Stimulated activated naive CD8-positive, alpha-beta T cell treated with anti-CD3 and anti-CD28 coated beads, Interleukin-15, Interleukin-2, amounts not matched to agents 100 ng/mL and 50 ng/mL, for 24 hours (primary cell): ENCODE measurements at regions not wholly inside any gene's neighbourhood (a gene's known extent, or its start where the extent isn't known, plus 50 kb on each side); places are given as distances from the start of the nearest gene placed in this dataset.
"Not testable (repeated sequence)": the region's sequence is repeated elsewhere in the genome, so short reads cannot be mapped to it uniquely, and the experiment has no call there.

Source experiments
- H3K27ac Mint-ChIP-seq: one replicate; pipeline ENCODE4 v1.8.0; 2021; ENCODE audit warnings: mild to moderate bottlenecking, mixed read lengths
- H3K27me3 Mint-ChIP-seq: one replicate; pipeline ENCODE4 v1.8.0; 2021; ENCODE audit warnings: mixed read lengths
- H3K36me3 Mint-ChIP-seq: one replicate; pipeline ENCODE4 v1.8.0; 2021; ENCODE audit warnings: low read depth, mixed read lengths
- H3K4me1 Mint-ChIP-seq: one replicate; pipeline ENCODE4 v1.8.0; 2021; ENCODE audit warnings: low read depth, mixed read lengths
- H3K4me3 Mint-ChIP-seq: one replicate; pipeline ENCODE4 v1.8.0; 2021; ENCODE audit warnings: mild to moderate bottlenecking, mixed read lengths
- H3K9me3 Mint-ChIP-seq: one replicate; pipeline ENCODE4 v1.8.0; 2021; ENCODE audit warnings: mixed read lengths

DNA sequence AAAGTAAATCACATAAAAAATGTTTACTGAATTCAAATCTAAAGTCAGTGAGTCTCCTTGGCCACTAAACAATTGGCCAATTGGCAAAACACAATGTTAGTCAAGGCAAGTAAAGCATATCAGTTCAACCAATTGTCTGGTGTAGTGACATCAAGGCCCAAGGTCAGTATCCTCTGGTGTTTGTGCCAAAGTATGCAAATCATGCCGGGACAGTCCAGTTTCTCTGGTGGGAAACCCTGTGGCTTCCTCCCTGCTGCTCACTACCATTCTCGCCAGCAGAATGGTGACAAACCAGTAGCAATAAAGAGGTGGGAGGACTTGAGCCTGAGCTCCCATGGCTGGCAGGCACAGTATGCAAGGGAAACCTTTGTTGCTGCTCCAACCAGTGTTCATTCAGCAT, 314.9 kb upstream of the FGF13 start:
- Mint-ChIP-seq H3K9me3 (no peaks in the 10 kb centered on the region), H3K36me3 (no peaks in the 10 kb centered on the region), H3K4me1 (no peaks in the 10 kb centered on the region), H3K4me3 (no peak overlapping the region), H3K27ac (no peak overlapping the region), H3K27me3 (no peaks in the 10 kb centered on the region)

DNA sequence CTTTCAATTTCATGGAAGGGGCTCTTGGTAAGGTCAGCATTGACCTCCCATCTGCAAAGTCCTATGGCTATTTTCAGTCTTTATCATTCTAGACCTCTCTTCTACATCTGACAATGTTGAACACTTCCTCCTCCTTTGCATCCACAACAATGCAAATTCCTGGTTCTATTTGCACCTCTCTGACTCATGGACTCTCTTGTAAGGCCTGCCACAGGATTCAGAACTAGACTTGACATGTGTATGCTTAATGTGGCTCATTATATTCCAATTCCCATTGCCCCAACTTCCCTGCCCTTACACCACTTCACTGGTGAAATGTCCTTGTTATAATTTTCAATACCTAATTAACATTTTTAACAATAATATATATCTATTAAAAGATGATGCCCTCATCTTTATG, 314.3 kb upstream of the FGF13 start:
- Mint-ChIP-seq H3K9me3 (no peaks in the 10 kb centered on the region), H3K4me3 (no peak overlapping the region), H3K36me3 (no peaks in the 10 kb centered on the region), H3K27ac (no peak overlapping the region), H3K27me3 (no peaks in the 10 kb centered on the region), H3K4me1 (no peaks in the 10 kb centered on the region)

DNA sequence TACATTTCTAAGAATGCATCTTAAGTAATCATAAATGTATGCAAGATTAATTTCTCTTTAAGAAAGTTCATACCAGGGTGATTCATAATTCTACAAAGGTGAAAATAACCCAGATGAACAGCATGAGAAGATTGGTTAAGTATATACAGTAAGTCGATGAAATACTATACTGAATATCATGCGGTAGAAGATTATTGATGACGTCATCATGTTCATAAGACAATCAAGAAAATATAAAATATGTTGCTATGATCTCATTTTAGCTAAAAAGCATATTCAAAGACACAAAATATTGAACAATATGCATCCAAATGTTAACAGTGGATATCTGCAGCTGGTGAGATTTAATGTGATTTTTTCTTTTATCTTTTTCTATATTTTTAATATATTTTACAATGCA, 312.0 kb upstream of the FGF13 start:
- no peak overlapping the region for H3K4me3 Mint-ChIP-seq
- no peak overlapping the region for H3K27ac Mint-ChIP-seq
- H3K4me1 Mint-ChIP-seq: no peaks in the 10 kb centered on the region
- no peaks in the 10 kb centered on the region for H3K27me3 Mint-ChIP-seq
- H3K36me3 Mint-ChIP-seq: no peaks in the 10 kb centered on the region
- H3K9me3 Mint-ChIP-seq: no peaks in the 10 kb centered on the region

DNA sequence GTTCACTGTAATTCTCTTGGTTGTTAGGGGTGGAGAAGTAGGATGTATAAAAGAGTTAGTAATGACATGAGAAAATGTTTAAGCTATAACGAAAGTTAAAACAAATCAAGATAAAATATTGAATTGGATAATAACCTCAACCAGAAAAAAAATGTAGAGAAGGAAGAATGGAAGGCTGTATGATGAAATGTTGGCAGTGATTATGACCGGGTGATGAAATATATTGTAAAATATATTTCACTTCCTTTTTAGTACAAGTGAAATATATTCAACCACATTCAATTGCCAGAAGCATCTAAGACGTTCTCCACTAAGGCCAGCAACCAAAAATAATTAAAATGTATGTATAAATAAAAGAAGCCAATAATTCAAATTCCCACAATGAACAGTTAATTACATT, 309.3 kb upstream of the FGF13 start:
- Mint-ChIP-seq H3K4me1 (no peaks in the 10 kb centered on the region), H3K9me3 (no peaks in the 10 kb centered on the region), H3K36me3 (no peaks in the 10 kb centered on the region), H3K4me3 (no peak overlapping the region), H3K27ac (no peak overlapping the region), H3K27me3 (no peaks in the 10 kb centered on the region)

DNA sequence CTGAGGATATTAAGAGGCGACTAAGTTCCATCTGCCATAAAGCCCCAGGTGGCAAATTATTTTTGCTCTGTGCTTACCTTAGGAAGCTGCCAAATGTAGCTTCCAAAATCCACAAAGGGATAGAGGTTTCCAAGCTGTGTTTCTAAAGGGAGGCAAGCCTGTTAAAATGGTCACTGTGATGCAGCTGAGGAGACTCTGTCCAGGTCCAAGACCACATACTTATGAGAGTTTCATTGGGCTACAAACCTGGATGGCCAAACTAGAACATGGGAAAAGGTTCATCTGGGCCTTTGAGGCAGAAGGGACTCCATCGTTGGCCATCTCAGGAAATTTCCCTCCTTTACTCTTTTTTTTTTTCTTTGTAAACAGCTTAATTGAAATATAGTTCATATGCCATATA, 306.9 kb upstream of the FGF13 start:
- no peaks in the 10 kb centered on the region for H3K27me3 Mint-ChIP-seq
- no peak overlapping the region for H3K4me3 Mint-ChIP-seq
- H3K27ac Mint-ChIP-seq: no peak overlapping the region
- H3K36me3 Mint-ChIP-seq: no peaks in the 10 kb centered on the region
- H3K9me3 Mint-ChIP-seq: no peaks in the 10 kb centered on the region
- no peaks in the 10 kb centered on the region for H3K4me1 Mint-ChIP-seq

DNA sequence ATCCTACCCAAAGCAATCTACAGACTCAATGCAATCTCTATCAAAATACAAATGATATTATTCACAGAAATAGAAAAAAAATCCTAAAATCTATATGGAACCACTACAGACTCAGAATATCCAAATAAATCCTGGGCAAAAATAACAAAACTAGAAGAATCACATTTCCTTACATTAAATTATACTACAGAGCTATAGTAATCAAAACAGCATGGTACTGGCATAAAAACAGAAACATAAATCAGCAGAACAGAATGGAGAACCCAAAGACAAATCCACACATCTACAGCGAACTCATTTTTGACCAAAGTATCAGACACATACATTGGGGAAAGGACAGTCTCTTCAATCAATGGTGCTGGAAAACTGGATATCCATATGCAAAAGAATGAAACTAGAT, 304.1 kb upstream of the FGF13 start:
- Mint-ChIP-seq H3K4me1 (no peaks in the 10 kb centered on the region), H3K9me3 (no peaks in the 10 kb centered on the region), H3K27me3 (no peaks in the 10 kb centered on the region), H3K27ac (no peak overlapping the region), H3K4me3 (no peak overlapping the region), H3K36me3 (no peaks in the 10 kb centered on the region)

DNA sequence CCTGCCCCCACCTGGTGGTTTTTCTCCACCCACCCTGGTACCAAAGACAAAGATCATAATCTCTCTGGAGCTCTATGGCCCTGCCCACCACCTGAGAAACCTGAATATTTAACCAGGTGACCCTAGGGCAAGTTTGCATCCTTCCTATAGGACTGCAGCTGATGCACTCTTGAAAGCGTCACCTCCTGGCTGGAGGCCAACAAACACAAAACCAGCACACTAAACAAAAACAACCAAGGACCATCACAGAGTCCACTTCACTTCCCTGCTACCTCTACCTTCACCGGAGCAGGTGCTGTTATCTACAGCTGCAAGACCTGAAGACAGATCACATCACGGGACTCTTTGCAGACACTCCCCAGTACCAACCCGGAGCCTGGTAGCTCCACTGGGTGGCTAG, 296.7 kb upstream of the FGF13 start:
- Mint-ChIP-seq H3K36me3 (no peaks in the 10 kb centered on the region), H3K27me3 (no peaks in the 10 kb centered on the region), H3K9me3 (no peaks in the 10 kb centered on the region), H3K27ac (no peak overlapping the region), H3K4me3 (no peak overlapping the region), H3K4me1 (no peaks in the 10 kb centered on the region)

DNA sequence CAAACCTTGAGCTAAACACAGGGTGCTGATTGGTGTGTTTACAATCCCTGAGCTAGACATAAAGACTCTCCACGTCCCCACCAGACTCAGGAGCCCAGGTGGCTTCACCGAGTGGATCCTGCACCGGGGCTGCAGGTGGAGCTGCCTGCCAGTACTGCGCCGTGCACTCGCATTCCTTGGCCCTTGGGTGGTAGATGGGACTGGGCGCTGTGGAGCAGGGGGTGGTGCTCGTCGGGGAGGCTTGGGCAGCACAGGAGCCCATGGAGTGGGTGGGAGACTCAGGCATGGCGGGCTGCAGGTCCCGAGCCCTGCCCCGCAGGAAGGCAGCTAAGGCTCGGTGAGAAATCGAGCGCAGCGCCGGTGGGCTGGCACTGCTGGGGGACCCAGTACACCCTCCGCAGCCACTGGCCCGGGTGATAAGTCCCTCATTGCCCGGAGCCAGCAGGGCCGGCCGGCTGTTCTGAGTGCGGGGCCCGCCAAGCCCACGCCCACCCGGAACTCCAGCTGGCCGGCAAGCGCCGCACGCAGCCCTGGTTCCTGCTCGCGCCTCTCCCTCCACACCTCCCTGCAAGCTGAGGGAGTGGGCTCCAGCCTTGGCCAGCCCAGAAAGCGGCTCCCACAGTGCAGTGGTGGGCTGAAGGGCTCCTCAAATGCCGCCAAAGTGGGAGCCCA, 292.5 kb upstream of the FGF13 start:
- H3K36me3 Mint-ChIP-seq: not testable (repeated sequence)

DNA sequence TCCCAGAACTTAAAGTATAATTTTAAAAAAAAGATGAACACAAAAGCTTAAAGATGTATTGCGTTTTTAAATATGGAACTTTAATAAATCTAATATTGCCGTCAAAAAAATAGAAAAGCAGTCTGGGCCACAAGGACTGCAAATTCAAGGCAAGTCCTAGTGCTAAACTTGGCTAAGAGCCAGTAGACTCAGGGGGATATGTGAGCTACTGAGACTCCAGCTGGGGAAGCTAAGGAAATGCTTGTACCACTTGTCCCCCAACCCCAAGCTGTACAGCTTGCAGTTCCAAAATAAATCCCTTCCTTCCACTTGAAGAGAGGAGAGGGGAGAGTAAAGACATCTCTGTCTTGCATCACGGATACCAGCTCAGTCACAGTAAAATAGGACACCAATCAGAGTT, 290.8 kb upstream of the FGF13 start:
- H3K4me1 Mint-ChIP-seq: no peaks in the 10 kb centered on the region

More for the DNA sequence above, 292.5 kb upstream of the FGF13 start:
- not testable (repeated sequence) for H3K9me3 Mint-ChIP-seq, H3K4me1 Mint-ChIP-seq, H3K27ac Mint-ChIP-seq, H3K4me3 Mint-ChIP-seq, H3K27me3 Mint-ChIP-seq

DNA sequence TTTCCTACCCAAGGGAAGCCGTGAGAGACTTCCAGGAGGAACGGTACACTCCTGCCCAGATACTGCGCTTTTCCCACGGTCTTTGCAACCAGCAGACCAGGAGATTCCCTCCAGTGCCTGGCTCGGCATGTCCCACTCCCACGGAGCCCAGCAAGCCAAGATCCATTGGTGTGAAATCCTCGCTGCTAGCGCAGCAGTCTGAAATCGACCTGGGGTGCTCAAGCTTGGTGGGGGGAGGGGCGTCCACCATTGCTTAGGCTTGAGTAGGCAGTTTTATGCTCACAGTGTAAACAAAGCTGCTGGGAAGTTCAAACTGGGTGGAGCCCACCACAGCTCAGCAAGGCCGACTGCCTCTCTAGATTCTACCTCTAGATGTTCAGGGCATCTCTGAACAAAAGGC, 284.8 kb upstream of the FGF13 start:
- Mint-ChIP-seq H3K4me3 (no peak overlapping the region), H3K27ac (no peak overlapping the region), H3K4me1 (no peaks in the 10 kb centered on the region), H3K36me3 (no peaks in the 10 kb centered on the region), H3K9me3 (no peaks in the 10 kb centered on the region), H3K27me3 (no peaks in the 10 kb centered on the region)

More for the DNA sequence above, 290.8 kb upstream of the FGF13 start:
- Mint-ChIP-seq H3K4me3 (no peak overlapping the region), H3K9me3 (no peaks in the 10 kb centered on the region), H3K27ac (no peak overlapping the region), H3K36me3 (no peaks in the 10 kb centered on the region), H3K27me3 (no peaks in the 10 kb centered on the region)

DNA sequence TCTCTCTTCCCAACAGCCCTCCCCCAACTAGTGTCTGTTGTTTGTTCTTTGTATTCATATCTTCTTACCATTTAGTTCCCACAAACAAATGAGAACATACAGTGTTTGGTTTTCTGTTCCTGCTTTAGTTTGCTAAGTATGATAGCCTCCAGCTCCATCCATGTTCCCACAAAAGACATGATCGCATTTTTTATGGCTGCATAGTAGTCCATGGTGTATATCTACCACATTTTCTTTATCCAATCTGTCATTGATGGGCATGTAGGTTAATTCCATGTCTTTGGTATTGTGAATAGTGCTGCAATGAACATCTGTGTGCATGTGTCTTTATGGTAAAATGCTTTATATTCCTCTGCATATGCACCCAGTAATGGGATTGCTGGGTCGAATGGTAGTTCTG, 283.9 kb upstream of the FGF13 start:
- Mint-ChIP-seq H3K36me3 (no peaks in the 10 kb centered on the region), H3K27me3 (no peaks in the 10 kb centered on the region), H3K4me3 (no peak overlapping the region), H3K27ac (no peak overlapping the region), H3K4me1 (no peaks in the 10 kb centered on the region), H3K9me3 (no peaks in the 10 kb centered on the region)

DNA sequence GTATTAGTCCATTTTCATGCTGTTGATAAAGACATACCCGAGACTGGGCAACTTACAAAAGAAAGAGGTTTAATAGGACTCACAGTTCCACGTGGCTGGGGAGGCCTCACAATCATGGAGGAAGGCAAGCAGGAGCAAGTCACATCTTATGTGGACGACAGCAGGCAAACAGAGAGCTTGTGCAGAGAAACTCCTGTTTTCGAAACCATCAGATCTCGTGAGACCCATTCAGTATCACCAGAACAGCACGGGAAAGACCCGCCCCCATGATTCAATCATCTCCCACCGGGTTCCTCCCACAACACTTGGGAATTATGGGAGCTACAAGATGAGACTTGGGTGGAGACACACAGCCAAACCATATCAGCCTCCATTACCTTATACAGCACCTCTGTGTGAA, 278.9 kb upstream of the FGF13 start:
- not testable (repeated sequence) for H3K4me3 Mint-ChIP-seq, H3K4me1 Mint-ChIP-seq, H3K36me3 Mint-ChIP-seq, H3K27ac Mint-ChIP-seq, H3K9me3 Mint-ChIP-seq, H3K27me3 Mint-ChIP-seq

DNA sequence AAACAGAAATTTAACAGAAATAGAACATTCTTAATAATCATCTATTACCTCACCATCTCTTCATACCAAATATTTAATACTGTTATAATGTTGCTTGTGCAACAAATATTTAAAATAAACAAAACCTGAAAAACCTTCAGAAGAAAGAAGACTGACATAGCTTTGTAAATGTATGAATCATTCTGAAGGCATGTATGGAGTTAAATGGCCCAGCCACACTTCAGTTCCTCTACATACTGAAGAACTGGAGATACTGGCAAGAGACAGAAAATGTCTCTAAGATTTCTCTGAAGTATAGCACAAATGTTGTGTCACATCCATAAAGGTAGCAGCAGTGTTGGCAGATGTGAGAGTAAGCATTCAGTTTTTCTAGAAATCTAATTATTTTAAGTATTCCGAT, 275.3 kb upstream of the FGF13 start:
- Mint-ChIP-seq H3K4me1 (no peaks in the 10 kb centered on the region), H3K4me3 (no peak overlapping the region), H3K27ac (no peak overlapping the region), H3K9me3 (no peaks in the 10 kb centered on the region), H3K36me3 (no peaks in the 10 kb centered on the region), H3K27me3 (no peaks in the 10 kb centered on the region)

DNA sequence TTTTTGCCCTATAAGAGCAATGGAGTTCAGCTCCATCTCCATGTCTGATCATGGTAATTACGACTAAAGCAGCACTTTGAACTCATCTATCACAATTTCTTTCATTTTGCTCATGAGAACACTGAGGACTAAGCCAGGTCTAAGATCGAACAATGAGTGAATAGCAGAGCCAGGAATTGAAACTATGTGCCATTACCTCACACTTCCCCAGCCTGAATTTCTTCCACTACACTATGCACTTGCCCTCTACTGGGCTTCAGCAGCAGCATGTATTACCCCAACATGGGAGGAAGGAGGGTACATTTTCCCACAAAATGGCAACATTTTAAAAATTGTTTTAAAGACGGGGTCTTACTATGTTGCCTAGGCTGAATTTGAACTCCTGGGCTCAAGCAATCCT, 274.7 kb upstream of the FGF13 start:
- Mint-ChIP-seq H3K27me3 (no peaks in the 10 kb centered on the region), H3K4me3 (no peak overlapping the region), H3K9me3 (no peaks in the 10 kb centered on the region), H3K4me1 (no peaks in the 10 kb centered on the region), H3K36me3 (no peaks in the 10 kb centered on the region), H3K27ac (no peak overlapping the region)

DNA sequence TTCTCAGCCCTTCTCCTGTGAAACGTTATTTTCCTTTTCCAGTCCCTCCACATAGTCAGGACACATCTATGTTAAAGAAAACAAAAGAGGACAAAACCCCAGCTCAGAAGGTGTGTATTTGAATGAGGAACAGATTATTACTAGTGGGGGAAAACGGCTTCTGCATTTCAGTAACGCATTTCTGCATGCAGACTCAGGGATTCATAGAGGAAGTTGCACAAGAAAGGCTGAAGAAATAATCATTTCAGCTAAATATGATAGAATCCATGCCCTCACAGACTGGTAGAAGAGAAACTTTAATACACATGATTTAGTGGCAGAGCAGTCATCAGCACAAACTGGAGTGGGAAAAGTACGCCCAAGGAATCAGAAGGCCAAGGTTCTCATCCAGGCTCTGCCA, 270.8 kb upstream of the FGF13 start:
- Mint-ChIP-seq H3K9me3 (no peaks in the 10 kb centered on the region), H3K27me3 (no peaks in the 10 kb centered on the region), H3K4me1 (no peaks in the 10 kb centered on the region), H3K4me3 (no peak overlapping the region), H3K27ac (no peak overlapping the region), H3K36me3 (no peaks in the 10 kb centered on the region)

DNA sequence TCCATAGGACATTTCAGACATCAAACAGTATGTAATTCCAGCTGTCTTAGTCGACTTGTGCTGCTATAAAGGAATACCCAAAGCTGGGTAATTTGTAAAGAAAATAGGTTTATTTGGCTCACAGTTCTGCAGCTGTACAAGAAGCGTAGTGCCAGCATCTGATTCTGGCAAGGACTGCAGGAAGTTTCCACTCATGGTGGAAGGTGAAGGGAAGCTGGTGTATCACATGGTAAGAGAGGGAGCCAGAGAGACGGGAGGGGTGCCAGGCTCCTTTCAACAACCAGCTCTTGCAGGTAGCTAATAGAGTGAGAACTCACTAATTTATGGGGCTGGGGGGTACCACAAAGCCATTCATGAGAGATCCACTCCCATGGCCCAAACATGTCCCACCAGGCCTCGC, 253.0 kb upstream of the FGF13 start:
- Mint-ChIP-seq H3K9me3 (peaks cover 3% of the 10 kb centered on the region), H3K27me3 (no peaks in the 10 kb centered on the region), H3K4me1 (no peaks in the 10 kb centered on the region), H3K4me3 (no peak overlapping the region), H3K27ac (no peak overlapping the region), H3K36me3 (no peaks in the 10 kb centered on the region)
